AG09319 (cell line): ENCODE measurements at regions not wholly inside any gene's neighbourhood (a gene's known extent, or its start where the extent isn't known, plus 50 kb on each side); places are given as distances from the start of the nearest gene placed in this dataset.

ENCODE experiments used
- DNase-seq: peaks from one replicate; pipeline ENCODE4 v3.0.0-alpha.2; 2010; ENCODE audit warnings: low read depth; ENCODE audit errors: extremely low read depth
- CTCF ChIP-seq: IDR thresholded peaks from 2 replicates; pipeline ENCODE4 v1.5.1; 2011; ENCODE audit warnings: low read depth, mild to moderate bottlenecking, inconsistent platforms, low read length, moderate library complexity

DNA sequence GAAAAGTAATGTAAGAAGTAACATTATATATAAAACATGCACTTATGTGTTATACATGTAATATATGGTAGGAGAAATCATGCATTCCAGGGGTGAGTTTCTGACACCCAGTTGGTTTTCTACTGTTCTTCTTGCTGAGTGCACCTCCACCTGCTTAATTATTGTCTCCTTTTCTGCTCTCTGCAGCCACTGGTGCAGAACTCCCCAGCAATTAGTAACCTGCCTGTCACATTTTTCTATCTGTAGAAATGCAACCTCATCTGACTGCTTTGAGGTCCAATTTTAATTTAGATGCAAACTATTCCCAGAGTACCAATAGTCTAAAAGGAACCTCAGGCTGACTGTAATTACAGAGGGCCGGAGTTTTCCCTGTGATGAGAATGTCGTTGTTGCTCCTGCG lies 842.1 kb downstream of the AACS start:
- no peak for TF ChIP-seq CTCF
- no peak for DNase-seq

DNA sequence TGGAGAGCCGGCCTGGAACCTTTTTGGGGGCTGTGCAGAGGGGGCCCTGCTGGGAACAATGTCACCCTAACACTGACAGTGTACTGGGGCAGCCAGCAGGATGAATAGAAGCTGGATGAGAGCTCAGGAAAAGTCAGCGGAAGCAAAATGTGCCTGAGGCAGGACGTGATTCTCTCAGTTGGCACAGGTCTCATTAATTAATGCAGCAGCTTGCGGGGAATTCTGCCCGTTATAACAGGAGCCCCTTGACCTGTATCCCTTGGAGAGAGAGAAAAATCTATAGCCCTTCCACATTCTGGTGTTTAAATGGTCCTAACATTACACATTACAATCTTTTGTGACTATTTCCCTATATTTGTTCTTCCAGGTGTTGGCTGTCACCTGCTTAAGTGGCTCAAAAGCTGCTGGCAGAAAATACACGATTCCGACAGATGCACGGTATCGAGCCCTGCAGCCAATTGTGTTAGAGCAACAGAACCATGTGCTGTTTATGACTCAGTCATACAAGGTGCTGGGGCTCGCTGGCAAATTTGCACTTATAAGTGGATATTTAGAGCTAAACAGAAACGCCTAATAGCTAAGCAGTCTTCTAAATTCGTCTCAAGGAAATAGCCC lies 854.7 kb downstream of the AACS start:
- TF ChIP-seq CTCF, result no peak
- DNase-seq, result no peak

- no peak for TF ChIP-seq CTCF
- no peak for DNase-seq
These were observed 857.1 kb downstream of the AACS start for GRCh38 chr12:125922330-125922729.

- no peak for DNase-seq
- no peak for TF ChIP-seq CTCF
These were observed 871.3 kb downstream of the AACS start for GRCh38 chr12:125936502-125936901.

- DNase-seq, result no peak
These were observed 879.2 kb downstream of the AACS start for GRCh38 chr12:125944446-125944845.

GRCh38 chr12:125949471-125949870 lies 884.2 kb downstream of the AACS start:
- no peak for DNase-seq
- no peak for TF ChIP-seq CTCF

More at GRCh38 chr12:125944446-125944845, 879.2 kb downstream of the AACS start:
- no peak for TF ChIP-seq CTCF

- DNase-seq, result no peak
- TF ChIP-seq CTCF, result no peak
These were observed 889.1 kb downstream of the AACS start for GRCh38 chr12:125954362-125954761.
